ENCODE measurements at regions not wholly inside any gene's neighbourhood (a gene's known extent, or its start where the extent isn't known, plus 50 kb on each side); places are given as distances from the start of the nearest gene placed in this dataset.

GRCh38 chr1:90132306-90132705, 137.4 kb downstream of the ZNF326 start:
- H3K36me3 Mint-ChIP-seq (ENCODE audit: low read depth), result peaks cover 3% of the 10 kb centered on the region
- DNase-seq, result no peak
- Histone ChIP-seq H3K27ac (ENCODE audit: low read depth, low read length) (no peak overlapping the region), H3K9ac (ENCODE audit: extremely low read depth, low read length, poor library complexity, severe bottlenecking) (no peak overlapping the region), H3K36me3 (ENCODE audit: control insufficient read depth, insufficient read depth, low read length) (no peaks in the 10 kb centered on the region), H3K27me3 (ENCODE audit: control insufficient read depth, insufficient read depth, low read length, poor library complexity, severe bottlenecking) (no peaks in the 10 kb centered on the region), H3K9me3 (ENCODE audit: control insufficient read depth, low read length) (peaks cover 7% of the 10 kb centered on the region), H3K4me1 (ENCODE audit: control insufficient read depth, insufficient read depth, low read length) (peaks cover 6% of the 10 kb centered on the region), H3K4me3 (ENCODE audit: low read length) (no peak overlapping the region)
- H3K4me3 Mint-ChIP-seq, result no peak overlapping the region
- TF ChIP-seq CTCF (conservative IDR thresholded peaks at IDR 0.05), result no peak
- H3K4me1 Mint-ChIP-seq, result peaks cover 23% of the 10 kb centered on the region
- H3K27me3 Mint-ChIP-seq (ENCODE audit: insufficient read depth), result no peaks in the 10 kb centered on the region
- H3K27ac Mint-ChIP-seq, result no peak overlapping the region
- WGBS, 2 experiments (ENCODE audit: insufficient coverage in 1 of 2, insufficient read length in 1 of 2), result 75 to 100% methylated on average over 1 of the region's 1 CpG
- peaks cover 13% of the 10 kb centered on the region for H3K9me3 Mint-ChIP-seq

DNA sequence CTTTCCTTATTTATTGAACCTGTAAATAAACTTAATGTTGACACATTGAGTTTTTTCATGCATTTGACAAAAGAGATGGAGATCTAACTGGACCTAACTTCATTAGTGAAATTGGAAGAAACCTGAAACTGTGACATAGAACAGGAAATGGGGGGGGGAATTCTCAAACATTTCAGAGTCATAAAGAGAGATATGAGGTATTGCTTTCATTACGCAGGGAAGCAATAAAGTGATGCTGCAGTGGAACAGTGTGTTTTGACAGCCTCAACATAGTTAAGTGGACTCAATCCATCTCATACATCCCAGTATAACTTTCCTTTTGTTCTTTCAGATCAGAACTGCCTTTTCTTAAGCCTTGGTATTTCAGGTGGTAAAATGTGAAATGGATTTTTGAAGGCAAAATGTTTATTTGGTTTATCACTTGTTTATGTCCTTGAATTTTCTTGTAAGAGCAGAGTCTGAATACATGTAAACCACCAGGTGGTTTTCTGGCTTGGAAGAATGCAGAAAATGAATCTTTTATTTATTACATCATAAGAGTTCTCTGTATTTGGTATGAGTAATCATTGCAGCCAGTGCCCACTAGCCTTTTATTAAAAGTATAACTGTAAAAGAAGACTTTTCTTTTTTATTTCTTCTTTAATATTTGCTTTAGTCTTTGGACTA, 132.5 kb downstream of the ZNF326 start:
- Mint-ChIP-seq H3K9me3 (no peaks in the 10 kb centered on the region), H3K4me3 (no peak overlapping the region), H3K27me3 (ENCODE audit: insufficient read depth) (no peaks in the 10 kb centered on the region), H3K4me1 (peaks cover 4% of the 10 kb centered on the region), H3K27ac (no peak overlapping the region), H3K36me3 (ENCODE audit: low read depth) (no peaks in the 10 kb centered on the region)
- WGBS, 2 experiments (ENCODE audit: insufficient coverage in 1 of 2, insufficient read length in 1 of 2), result 100% methylated on average over 1 of the region's 1 CpG; no CpG with 5 or more reads in 1 of the 2 experiments
- no peak for TF ChIP-seq CTCF (conservative IDR thresholded peaks at IDR 0.05)
- H3K4me1 ChIP-seq (ENCODE audit: control insufficient read depth, insufficient read depth, low read length), result peaks cover 6% of the 10 kb centered on the region
- no peak overlapping the region for H3K27ac ChIP-seq (ENCODE audit: low read depth, low read length)
- no peak for DNase-seq
- no peak overlapping the region for H3K4me3 ChIP-seq (ENCODE audit: low read length)
- no peaks in the 10 kb centered on the region for H3K9me3 ChIP-seq (ENCODE audit: control insufficient read depth, low read length)
- no peaks in the 10 kb centered on the region for H3K27me3 ChIP-seq (ENCODE audit: control insufficient read depth, insufficient read depth, low read length, poor library complexity, severe bottlenecking)
- H3K36me3 ChIP-seq (ENCODE audit: control insufficient read depth, insufficient read depth, low read length), result no peaks in the 10 kb centered on the region
- H3K9ac ChIP-seq (ENCODE audit: extremely low read depth, low read length, poor library complexity, severe bottlenecking), result no peak overlapping the region

DNA sequence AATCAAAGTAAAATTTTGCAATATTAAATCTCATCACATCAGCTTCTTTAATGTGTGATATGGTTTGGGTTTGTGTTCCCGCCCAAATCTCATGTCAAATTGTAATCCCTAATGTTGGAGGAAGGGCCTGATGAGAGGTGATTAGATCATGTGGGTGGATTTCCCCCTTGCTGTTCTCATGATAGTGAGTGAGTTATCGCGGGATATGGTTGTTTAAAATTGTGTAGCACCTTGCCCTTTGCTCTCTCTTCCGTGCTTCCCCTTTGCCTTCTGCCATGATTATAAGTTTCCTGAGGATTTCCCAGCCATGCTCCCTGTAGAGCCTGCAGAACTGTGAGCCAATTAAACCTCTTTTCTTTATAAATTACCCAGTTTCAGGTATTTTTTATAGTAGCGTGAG, 131.9 kb downstream of the ZNF326 start:
- Histone ChIP-seq H3K27me3 (ENCODE audit: control insufficient read depth, insufficient read depth, low read length, poor library complexity, severe bottlenecking) (no peaks in the 10 kb centered on the region), H3K27ac (ENCODE audit: low read depth, low read length) (no peak overlapping the region), H3K9me3 (ENCODE audit: control insufficient read depth, low read length) (no peaks in the 10 kb centered on the region), H3K4me3 (ENCODE audit: low read length) (no peak overlapping the region), H3K4me1 (ENCODE audit: control insufficient read depth, insufficient read depth, low read length) (peaks cover 6% of the 10 kb centered on the region), H3K36me3 (ENCODE audit: control insufficient read depth, insufficient read depth, low read length) (no peaks in the 10 kb centered on the region), H3K9ac (ENCODE audit: extremely low read depth, low read length, poor library complexity, severe bottlenecking) (no peak overlapping the region)
- DNase-seq, result no peak
- 95 to 97% methylated on average over 4 to 5 of the region's 5 CpGs for WGBS, 2 experiments (ENCODE audit: insufficient coverage in 1 of 2, insufficient read length in 1 of 2)
- Mint-ChIP-seq H3K27me3 (ENCODE audit: insufficient read depth) (no peaks in the 10 kb centered on the region), H3K27ac (no peak overlapping the region), H3K4me1 (peaks cover 3% of the 10 kb centered on the region), H3K4me3 (no peak overlapping the region), H3K9me3 (no peaks in the 10 kb centered on the region), H3K36me3 (ENCODE audit: low read depth) (no peaks in the 10 kb centered on the region)
- TF ChIP-seq CTCF (conservative IDR thresholded peaks at IDR 0.05), result no peak

Data from endodermal cell (in vitro differentiated cells).